ENCODE measurements at regions not wholly inside any gene's neighbourhood (a gene's known extent, or its start where the extent isn't known, plus 50 kb on each side); places are given as distances from the start of the nearest gene placed in this dataset.

DNA sequence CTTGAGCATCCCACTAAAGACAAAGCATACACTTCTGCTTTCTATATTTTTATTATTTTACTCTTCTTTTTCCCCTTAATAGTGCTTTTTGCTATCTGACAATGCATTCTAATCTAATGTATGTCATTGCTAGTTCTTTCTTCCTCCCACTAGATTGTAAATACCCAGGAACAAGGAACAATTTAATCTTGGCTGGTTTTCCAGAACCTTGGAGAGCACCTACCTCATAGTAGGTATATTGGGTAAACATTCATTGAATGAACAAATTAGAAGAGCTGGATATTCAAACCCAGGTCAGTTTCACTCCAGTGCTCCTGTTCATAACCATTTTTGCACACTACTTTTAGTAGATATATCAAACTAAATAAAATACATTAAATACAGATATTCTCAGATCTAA is 1617.6 kb upstream of the SLC10A2 start:
- TF ChIP-seq, protein P1, sequence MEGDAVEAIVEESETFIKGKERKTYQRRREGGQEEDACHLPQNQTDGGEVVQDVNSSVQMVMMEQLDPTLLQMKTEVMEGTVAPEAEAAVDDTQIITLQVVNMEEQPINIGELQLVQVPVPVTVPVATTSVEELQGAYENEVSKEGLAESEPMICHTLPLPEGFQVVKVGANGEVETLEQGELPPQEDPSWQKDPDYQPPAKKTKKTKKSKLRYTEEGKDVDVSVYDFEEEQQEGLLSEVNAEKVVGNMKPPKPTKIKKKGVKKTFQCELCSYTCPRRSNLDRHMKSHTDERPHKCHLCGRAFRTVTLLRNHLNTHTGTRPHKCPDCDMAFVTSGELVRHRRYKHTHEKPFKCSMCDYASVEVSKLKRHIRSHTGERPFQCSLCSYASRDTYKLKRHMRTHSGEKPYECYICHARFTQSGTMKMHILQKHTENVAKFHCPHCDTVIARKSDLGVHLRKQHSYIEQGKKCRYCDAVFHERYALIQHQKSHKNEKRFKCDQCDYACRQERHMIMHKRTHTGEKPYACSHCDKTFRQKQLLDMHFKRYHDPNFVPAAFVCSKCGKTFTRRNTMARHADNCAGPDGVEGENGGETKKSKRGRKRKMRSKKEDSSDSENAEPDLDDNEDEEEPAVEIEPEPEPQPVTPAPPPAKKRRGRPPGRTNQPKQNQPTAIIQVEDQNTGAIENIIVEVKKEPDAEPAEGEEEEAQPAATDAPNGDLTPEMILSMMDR (IDR thresholded peaks at IDR 0.05): no peak
- no peak for TF ChIP-seq POLR2A (IDR thresholded peaks at IDR 0.05)
